ENCODE measurements at regions not wholly inside any gene's neighbourhood (a gene's known extent, or its start where the extent isn't known, plus 50 kb on each side); places are given as distances from the start of the nearest gene placed in this dataset.

GRCh38 chr11:81089242-81089641 is 1644.4 kb downstream of the FAM181B start:
- TF ChIP-seq CTCF (IDR thresholded peaks at IDR 0.05; ENCODE audit: low read length) (no peak), EZH2 (IDR thresholded peaks at IDR 0.05; ENCODE audit: borderline replicate concordance, low read length) (no peak)
- no peaks in the 10 kb centered on the region for H3K36me3 ChIP-seq (ENCODE audit: insufficient read depth, low read length)
- no peak overlapping the region for H3K4me3 ChIP-seq (ENCODE audit: low read depth, low read length, poor library complexity, severe bottlenecking)
- no peak overlapping the region for H2AFZ ChIP-seq (ENCODE audit: low read length)
- no peaks in the 10 kb centered on the region for H3K9me2 ChIP-seq (ENCODE audit: low read depth, low read length)
- no peaks in the 10 kb centered on the region for H3K4me1 ChIP-seq (ENCODE audit: insufficient read depth, low read length, severe bottlenecking)
- H4K20me1 ChIP-seq (ENCODE audit: insufficient read depth, low read length) = no peaks in the 10 kb centered on the region
- H3K27ac ChIP-seq (ENCODE audit: low read depth, low read length, poor library complexity, severe bottlenecking) = no peak overlapping the region
- H3K4me2 ChIP-seq (ENCODE audit: low read length) = no peak overlapping the region
- H3F3A ChIP-seq (ENCODE audit: insufficient read depth, low read length) = no peaks in the 10 kb centered on the region
- no peaks in the 10 kb centered on the region for H3K9me3 ChIP-seq (ENCODE audit: low read length)
- H3K79me2 ChIP-seq (ENCODE audit: insufficient read depth, low read length) = no peaks in the 10 kb centered on the region
- no peak overlapping the region for H3K9ac ChIP-seq (ENCODE audit: low read length)
- no peaks in the 10 kb centered on the region for H3K27me3 ChIP-seq (ENCODE audit: insufficient read depth, low read length)

- no peaks in the 10 kb centered on the region for H3K9me3 ChIP-seq (ENCODE audit: low read length)
These were observed 1639.6 kb upstream of the TENM4 start for GRCh38 chr11:81080476-81080875.

GRCh38 chr11:81072273-81072672 is 1631.4 kb upstream of the TENM4 start:
- Histone ChIP-seq H3K79me2 (ENCODE audit: insufficient read depth, low read length) (no peaks in the 10 kb centered on the region), H3K27me3 (ENCODE audit: insufficient read depth, low read length) (no peaks in the 10 kb centered on the region), H4K20me1 (ENCODE audit: insufficient read depth, low read length) (no peaks in the 10 kb centered on the region), H3K4me1 (ENCODE audit: insufficient read depth, low read length, severe bottlenecking) (no peaks in the 10 kb centered on the region), H3K9me3 (ENCODE audit: low read length) (no peaks in the 10 kb centered on the region), H3K4me2 (ENCODE audit: low read length) (no peak overlapping the region), H3K9me2 (ENCODE audit: low read depth, low read length) (no peaks in the 10 kb centered on the region), H3K36me3 (ENCODE audit: insufficient read depth, low read length) (no peaks in the 10 kb centered on the region), H3K9ac (ENCODE audit: low read length) (no peak overlapping the region), H3K27ac (ENCODE audit: low read depth, low read length, poor library complexity, severe bottlenecking) (no peak overlapping the region), H3K4me3 (ENCODE audit: low read depth, low read length, poor library complexity, severe bottlenecking) (no peak overlapping the region), H3F3A (ENCODE audit: insufficient read depth, low read length) (no peaks in the 10 kb centered on the region), H2AFZ (ENCODE audit: low read length) (no peak overlapping the region)
- TF ChIP-seq EZH2 (IDR thresholded peaks at IDR 0.05; ENCODE audit: borderline replicate concordance, low read length) (no peak), CTCF (IDR thresholded peaks at IDR 0.05; ENCODE audit: low read length) (no peak)

More at GRCh38 chr11:81080476-81080875, 1639.6 kb upstream of the TENM4 start:
- H3K79me2 ChIP-seq (ENCODE audit: insufficient read depth, low read length) = no peaks in the 10 kb centered on the region
- no peaks in the 10 kb centered on the region for H3K9me2 ChIP-seq (ENCODE audit: low read depth, low read length)
- H3F3A ChIP-seq (ENCODE audit: insufficient read depth, low read length) = no peaks in the 10 kb centered on the region
- no peaks in the 10 kb centered on the region for H3K4me1 ChIP-seq (ENCODE audit: insufficient read depth, low read length, severe bottlenecking)
- H3K4me2 ChIP-seq (ENCODE audit: low read length) = no peak overlapping the region
- no peaks in the 10 kb centered on the region for H3K27me3 ChIP-seq (ENCODE audit: insufficient read depth, low read length)
- no peaks in the 10 kb centered on the region for H3K36me3 ChIP-seq (ENCODE audit: insufficient read depth, low read length)
- H2AFZ ChIP-seq (ENCODE audit: low read length) = no peak overlapping the region
- no peak for TF ChIP-seq CTCF (IDR thresholded peaks at IDR 0.05; ENCODE audit: low read length)
- no peaks in the 10 kb centered on the region for H4K20me1 ChIP-seq (ENCODE audit: insufficient read depth, low read length)
- H3K4me3 ChIP-seq (ENCODE audit: low read depth, low read length, poor library complexity, severe bottlenecking) = no peak overlapping the region
- no peak overlapping the region for H3K27ac ChIP-seq (ENCODE audit: low read depth, low read length, poor library complexity, severe bottlenecking)
- no peak overlapping the region for H3K9ac ChIP-seq (ENCODE audit: low read length)

All from OCI-LY1 (cell line).